Liver (tissue), 3 donors: ENCODE measurements at regions not wholly inside any gene's neighbourhood (a gene's known extent, or its start where the extent isn't known, plus 50 kb on each side); places are given as distances from the start of the nearest gene placed in this dataset.

Source experiments
- FOXA1 ChIP-seq: IDR thresholded peaks from 2 replicates; pipeline ENCODE4 v1.6.1; 2016; ENCODE audit warnings: antibody characterized with exemption
- GABPA ChIP-seq, 2 donors: IDR thresholded peaks in 1 of 2; conservative IDR thresholded peaks in 1 of 2; 2 replicates each; pipeline ENCODE4 v1.6.1; 2016; ENCODE audit warnings: antibody characterized with exemption in 2 of 2, mild to moderate bottlenecking in 1 of 2, moderate library complexity in 1 of 2
- JUND ChIP-seq, 2 donors: IDR thresholded peaks; 2 replicates each; pipeline ENCODE4 v1.6.1; 2016; ENCODE audit warnings: antibody characterized with exemption in 2 of 2
- MAX ChIP-seq: IDR thresholded peaks from 2 replicates; pipeline ENCODE4 v1.6.1; 2016; ENCODE audit warnings: antibody characterized with exemption
- TF ChIP-seq, protein P1 (sequence below): fragments of 150-350 bp; IDR thresholded peaks from 2 replicates; pipeline ENCODE4 v1.5.1; 2017; ENCODE audit warnings: improper control_type of control experiment, low read depth, low read length; ENCODE audit not compliant: missing input control
- TF ChIP-seq, protein P2 (sequence below): IDR thresholded peaks from 2 replicates; pipeline ENCODE4 v1.6.1; 2016; ENCODE audit warnings: antibody characterized with exemption
- TF ChIP-seq, protein P3 (sequence below): IDR thresholded peaks from 2 replicates; pipeline ENCODE4 v1.6.1; 2016; ENCODE audit warnings: antibody characterized with exemption, mild to moderate bottlenecking
- donor health status: healthy.
- donor health status: healthy.

GRCh38 chr1:70498666-70499065 is 87.6 kb downstream of the CTH start:
- TF ChIP-seq, protein P1, sequence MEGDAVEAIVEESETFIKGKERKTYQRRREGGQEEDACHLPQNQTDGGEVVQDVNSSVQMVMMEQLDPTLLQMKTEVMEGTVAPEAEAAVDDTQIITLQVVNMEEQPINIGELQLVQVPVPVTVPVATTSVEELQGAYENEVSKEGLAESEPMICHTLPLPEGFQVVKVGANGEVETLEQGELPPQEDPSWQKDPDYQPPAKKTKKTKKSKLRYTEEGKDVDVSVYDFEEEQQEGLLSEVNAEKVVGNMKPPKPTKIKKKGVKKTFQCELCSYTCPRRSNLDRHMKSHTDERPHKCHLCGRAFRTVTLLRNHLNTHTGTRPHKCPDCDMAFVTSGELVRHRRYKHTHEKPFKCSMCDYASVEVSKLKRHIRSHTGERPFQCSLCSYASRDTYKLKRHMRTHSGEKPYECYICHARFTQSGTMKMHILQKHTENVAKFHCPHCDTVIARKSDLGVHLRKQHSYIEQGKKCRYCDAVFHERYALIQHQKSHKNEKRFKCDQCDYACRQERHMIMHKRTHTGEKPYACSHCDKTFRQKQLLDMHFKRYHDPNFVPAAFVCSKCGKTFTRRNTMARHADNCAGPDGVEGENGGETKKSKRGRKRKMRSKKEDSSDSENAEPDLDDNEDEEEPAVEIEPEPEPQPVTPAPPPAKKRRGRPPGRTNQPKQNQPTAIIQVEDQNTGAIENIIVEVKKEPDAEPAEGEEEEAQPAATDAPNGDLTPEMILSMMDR, result no peak
- TF ChIP-seq, protein P2, sequence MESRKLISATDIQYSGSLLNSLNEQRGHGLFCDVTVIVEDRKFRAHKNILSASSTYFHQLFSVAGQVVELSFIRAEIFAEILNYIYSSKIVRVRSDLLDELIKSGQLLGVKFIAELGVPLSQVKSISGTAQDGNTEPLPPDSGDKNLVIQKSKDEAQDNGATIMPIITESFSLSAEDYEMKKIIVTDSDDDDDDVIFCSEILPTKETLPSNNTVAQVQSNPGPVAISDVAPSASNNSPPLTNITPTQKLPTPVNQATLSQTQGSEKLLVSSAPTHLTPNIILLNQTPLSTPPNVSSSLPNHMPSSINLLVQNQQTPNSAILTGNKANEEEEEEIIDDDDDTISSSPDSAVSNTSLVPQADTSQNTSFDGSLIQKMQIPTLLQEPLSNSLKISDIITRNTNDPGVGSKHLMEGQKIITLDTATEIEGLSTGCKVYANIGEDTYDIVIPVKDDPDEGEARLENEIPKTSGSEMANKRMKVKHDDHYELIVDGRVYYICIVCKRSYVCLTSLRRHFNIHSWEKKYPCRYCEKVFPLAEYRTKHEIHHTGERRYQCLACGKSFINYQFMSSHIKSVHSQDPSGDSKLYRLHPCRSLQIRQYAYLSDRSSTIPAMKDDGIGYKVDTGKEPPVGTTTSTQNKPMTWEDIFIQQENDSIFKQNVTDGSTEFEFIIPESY, result no peak
- no peak for TF ChIP-seq FOXA1
- TF ChIP-seq MAX, result no peak
- TF ChIP-seq, protein P3, sequence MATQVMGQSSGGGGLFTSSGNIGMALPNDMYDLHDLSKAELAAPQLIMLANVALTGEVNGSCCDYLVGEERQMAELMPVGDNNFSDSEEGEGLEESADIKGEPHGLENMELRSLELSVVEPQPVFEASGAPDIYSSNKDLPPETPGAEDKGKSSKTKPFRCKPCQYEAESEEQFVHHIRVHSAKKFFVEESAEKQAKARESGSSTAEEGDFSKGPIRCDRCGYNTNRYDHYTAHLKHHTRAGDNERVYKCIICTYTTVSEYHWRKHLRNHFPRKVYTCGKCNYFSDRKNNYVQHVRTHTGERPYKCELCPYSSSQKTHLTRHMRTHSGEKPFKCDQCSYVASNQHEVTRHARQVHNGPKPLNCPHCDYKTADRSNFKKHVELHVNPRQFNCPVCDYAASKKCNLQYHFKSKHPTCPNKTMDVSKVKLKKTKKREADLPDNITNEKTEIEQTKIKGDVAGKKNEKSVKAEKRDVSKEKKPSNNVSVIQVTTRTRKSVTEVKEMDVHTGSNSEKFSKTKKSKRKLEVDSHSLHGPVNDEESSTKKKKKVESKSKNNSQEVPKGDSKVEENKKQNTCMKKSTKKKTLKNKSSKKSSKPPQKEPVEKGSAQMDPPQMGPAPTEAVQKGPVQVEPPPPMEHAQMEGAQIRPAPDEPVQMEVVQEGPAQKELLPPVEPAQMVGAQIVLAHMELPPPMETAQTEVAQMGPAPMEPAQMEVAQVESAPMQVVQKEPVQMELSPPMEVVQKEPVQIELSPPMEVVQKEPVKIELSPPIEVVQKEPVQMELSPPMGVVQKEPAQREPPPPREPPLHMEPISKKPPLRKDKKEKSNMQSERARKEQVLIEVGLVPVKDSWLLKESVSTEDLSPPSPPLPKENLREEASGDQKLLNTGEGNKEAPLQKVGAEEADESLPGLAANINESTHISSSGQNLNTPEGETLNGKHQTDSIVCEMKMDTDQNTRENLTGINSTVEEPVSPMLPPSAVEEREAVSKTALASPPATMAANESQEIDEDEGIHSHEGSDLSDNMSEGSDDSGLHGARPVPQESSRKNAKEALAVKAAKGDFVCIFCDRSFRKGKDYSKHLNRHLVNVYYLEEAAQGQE, result no peak
- TF ChIP-seq JUND (IDR thresholded peaks at IDR 0.05), result no peak
- no peak for TF ChIP-seq GABPA (IDR thresholded peaks at IDR 0.05 in 1 of 2, conservative IDR thresholded peaks at IDR 0.05 in 1 of 2)
